HepG2 (cell line): ENCODE measurements at regions not wholly inside any gene's neighbourhood (a gene's known extent, or its start where the extent isn't known, plus 50 kb on each side); places are given as distances from the start of the nearest gene placed in this dataset.

ENCODE experiments used
- EED ChIP-seq: sonication (generic); formaldehyde crosslinking; IDR thresholded peaks from 2 replicates; pipeline ENCODE4 v1.5.0; 2020; ENCODE audit warnings: mild to moderate bottlenecking, missing genetic modification reagents
- HINFP ChIP-seq: sonication (generic); formaldehyde crosslinking; IDR thresholded peaks from 2 replicates; pipeline ENCODE4 v1.4.0; 2020; ENCODE audit warnings: low read depth, mild to moderate bottlenecking, missing genetic modification reagents
- IRF9 ChIP-seq: sonication (generic); formaldehyde crosslinking; IDR thresholded peaks from 2 replicates; pipeline ENCODE4 v1.8.0; 2022; ENCODE audit warnings: missing genetic modification reagents, mild to moderate bottlenecking, borderline replicate concordance
- JARID2 ChIP-seq: sonication (generic); formaldehyde crosslinking; IDR thresholded peaks from 2 replicates; pipeline ENCODE4 v1.8.1; 2023; ENCODE audit warnings: missing genetic modification reagents, inconsistent platforms; ENCODE audit not compliant: insufficient replicate concordance
- NR2F2 ChIP-seq: IDR thresholded peaks from 2 replicates; pipeline ENCODE4 v1.6.1; 2012; ENCODE audit warnings: low read depth, inconsistent platforms, borderline replicate concordance
- SETDB1 ChIP-seq: sonication (generic); formaldehyde crosslinking; IDR thresholded peaks from 2 replicates; pipeline ENCODE4 v1.5.1; 2020; ENCODE audit warnings: missing genetic modification reagents, mild to moderate bottlenecking, borderline replicate concordance
- SUZ12 ChIP-seq: fragments of 150-350 bp; IDR thresholded peaks from 2 replicates; pipeline ENCODE4 v1.6.1; 2014; ENCODE audit warnings: low read depth, low read length
- TBX3 ChIP-seq: fragments of 450-650 bp; IDR thresholded peaks from 2 replicates; pipeline ENCODE4 v1.6.1; 2017; ENCODE audit warnings: antibody characterized with exemption, mild to moderate bottlenecking, inconsistent platforms, borderline replicate concordance
- TGIF2 ChIP-seq: IDR thresholded peaks from 2 replicates; pipeline ENCODE4 v1.6.1; 2016; ENCODE audit warnings: control low read depth, missing compliant biosample characterization
- YEATS2 ChIP-seq: sonication (generic); formaldehyde crosslinking; IDR thresholded peaks from 2 replicates; pipeline ENCODE4 v1.4.0; 2020; ENCODE audit warnings: missing genetic modification reagents, borderline replicate concordance
- ZNF12 ChIP-seq: sonication (generic); formaldehyde crosslinking; IDR thresholded peaks from 2 replicates; pipeline ENCODE4 v1.5.0; 2020; ENCODE audit warnings: missing genetic modification reagents
- ZNF264 ChIP-seq: sonication (generic); formaldehyde crosslinking; IDR thresholded peaks from 2 replicates; pipeline ENCODE4 v1.4.0; 2020; ENCODE audit warnings: missing genetic modification reagents
- ZNF367 ChIP-seq: sonication (generic); formaldehyde crosslinking; IDR thresholded peaks from 2 replicates; pipeline ENCODE4 v1.4.0; 2020; ENCODE audit warnings: missing genetic modification reagents, borderline replicate concordance
- ZNF562 ChIP-seq: sonication (generic); formaldehyde crosslinking; IDR thresholded peaks from 2 replicates; pipeline ENCODE4 v1.8.0; 2022; ENCODE audit warnings: missing genetic modification reagents, borderline replicate concordance
- ZNF749 ChIP-seq: sonication (generic); formaldehyde crosslinking; IDR thresholded peaks from 2 replicates; pipeline ENCODE4 v1.8.0; 2022; ENCODE audit warnings: mild to moderate bottlenecking, missing genetic modification reagents, moderate library complexity, borderline replicate concordance
- ZNF761 ChIP-seq: sonication (generic); formaldehyde crosslinking; conservative IDR thresholded peaks from 2 replicates; pipeline ENCODE4 v1.4.0; 2020; ENCODE audit warnings: mild to moderate bottlenecking, missing genetic modification reagents
- ZSCAN30 ChIP-seq: sonication (generic); formaldehyde crosslinking; IDR thresholded peaks from 2 replicates; pipeline ENCODE4 v1.5.0; 2020; ENCODE audit warnings: mild to moderate bottlenecking, missing genetic modification reagents
- TF ChIP-seq, protein P1 (sequence below): sonication (generic); formaldehyde crosslinking; IDR thresholded peaks from 2 replicates; pipeline ENCODE4 v1.4.0; 2020; ENCODE audit warnings: missing genetic modification reagents, mild to moderate bottlenecking, borderline replicate concordance
- TF ChIP-seq, protein P2 (sequence below): sonication (generic); formaldehyde crosslinking; IDR thresholded peaks from 2 replicates; pipeline ENCODE4 v1.8.1; 2023; ENCODE audit warnings: mild to moderate bottlenecking, missing genetic modification reagents
- TF ChIP-seq, protein P3 (sequence below): IDR thresholded peaks from 2 replicates; pipeline ENCODE4 v1.6.1; 2018; ENCODE audit warnings: missing genetic modification reagents, mild to moderate bottlenecking, missing compliant biosample characterization

DNA sequence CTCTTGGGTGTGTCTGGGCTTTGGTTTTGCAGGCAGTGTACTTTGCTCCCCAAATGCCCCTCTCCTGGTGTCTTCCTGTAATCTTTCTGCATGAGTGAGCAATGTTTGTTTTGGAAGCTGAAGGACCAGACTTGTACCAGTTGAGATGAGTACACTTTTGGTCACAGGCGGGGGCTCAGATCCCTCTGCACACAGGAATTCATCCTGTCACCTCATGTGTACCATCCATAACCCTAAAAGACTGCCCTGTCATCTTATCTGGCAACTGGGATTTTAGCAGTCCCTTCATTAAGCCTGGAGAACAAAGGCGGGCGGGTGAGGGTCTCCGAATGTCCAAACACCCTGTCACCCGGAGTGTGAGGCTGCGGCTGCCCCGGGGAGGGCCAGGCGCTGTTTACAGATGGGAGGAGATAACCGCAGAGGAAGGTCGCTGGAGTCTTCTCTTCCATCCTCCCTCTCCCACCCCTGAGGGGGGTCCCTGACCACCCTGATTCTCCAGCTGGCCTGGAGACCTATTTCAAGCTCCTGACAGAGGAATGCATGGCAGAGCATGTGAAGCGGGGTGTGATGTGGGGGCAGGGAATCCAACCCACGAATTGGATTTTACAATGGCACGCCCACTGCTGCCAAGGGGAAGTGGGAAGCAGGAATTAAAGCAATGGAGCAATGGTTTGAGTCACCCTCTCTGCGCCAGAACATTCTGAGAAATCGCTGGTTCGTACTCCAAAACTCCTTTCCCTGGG is 158.2 kb upstream of the MYCN start (continued):
- TF ChIP-seq JARID2 (no peak), ZSCAN30 (CRISPR knock-in tag) (no peak), NR2F2 (peak; percentile 44; the same call in 1 of the 2 replicates), SUZ12 (no peak), ZNF12 (CRISPR knock-in tag) (no peak), TGIF2 (CRISPR knock-in tag) (no peak), ZNF761 (CRISPR knock-in tag) (no peak), ZNF562 (no peak), EED (no peak), YEATS2 (CRISPR knock-in tag) (no peak), ZNF264 (CRISPR knock-in tag) (no peak), ZNF749 (CRISPR knock-in tag) (0 out of 2 replicates have a peak, but pooled peaks have one; percentile 63), IRF9 (no peak), ZNF367 (no peak), SETDB1 (CRISPR knock-in tag) (no peak), HINFP (CRISPR knock-in tag) (no peak), TBX3 (no peak)
- TF ChIP-seq, protein P1, sequence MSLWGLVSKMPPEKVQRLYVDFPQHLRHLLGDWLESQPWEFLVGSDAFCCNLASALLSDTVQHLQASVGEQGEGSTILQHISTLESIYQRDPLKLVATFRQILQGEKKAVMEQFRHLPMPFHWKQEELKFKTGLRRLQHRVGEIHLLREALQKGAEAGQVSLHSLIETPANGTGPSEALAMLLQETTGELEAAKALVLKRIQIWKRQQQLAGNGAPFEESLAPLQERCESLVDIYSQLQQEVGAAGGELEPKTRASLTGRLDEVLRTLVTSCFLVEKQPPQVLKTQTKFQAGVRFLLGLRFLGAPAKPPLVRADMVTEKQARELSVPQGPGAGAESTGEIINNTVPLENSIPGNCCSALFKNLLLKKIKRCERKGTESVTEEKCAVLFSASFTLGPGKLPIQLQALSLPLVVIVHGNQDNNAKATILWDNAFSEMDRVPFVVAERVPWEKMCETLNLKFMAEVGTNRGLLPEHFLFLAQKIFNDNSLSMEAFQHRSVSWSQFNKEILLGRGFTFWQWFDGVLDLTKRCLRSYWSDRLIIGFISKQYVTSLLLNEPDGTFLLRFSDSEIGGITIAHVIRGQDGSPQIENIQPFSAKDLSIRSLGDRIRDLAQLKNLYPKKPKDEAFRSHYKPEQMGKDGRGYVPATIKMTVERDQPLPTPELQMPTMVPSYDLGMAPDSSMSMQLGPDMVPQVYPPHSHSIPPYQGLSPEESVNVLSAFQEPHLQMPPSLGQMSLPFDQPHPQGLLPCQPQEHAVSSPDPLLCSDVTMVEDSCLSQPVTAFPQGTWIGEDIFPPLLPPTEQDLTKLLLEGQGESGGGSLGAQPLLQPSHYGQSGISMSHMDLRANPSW (CRISPR knock-in tag) = no peak
- TF ChIP-seq, protein P2, sequence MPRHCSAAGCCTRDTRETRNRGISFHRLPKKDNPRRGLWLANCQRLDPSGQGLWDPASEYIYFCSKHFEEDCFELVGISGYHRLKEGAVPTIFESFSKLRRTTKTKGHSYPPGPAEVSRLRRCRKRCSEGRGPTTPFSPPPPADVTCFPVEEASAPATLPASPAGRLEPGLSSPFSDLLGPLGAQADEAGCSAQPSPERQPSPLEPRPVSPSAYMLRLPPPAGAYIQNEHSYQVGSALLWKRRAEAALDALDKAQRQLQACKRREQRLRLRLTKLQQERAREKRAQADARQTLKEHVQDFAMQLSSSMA = no peak
- TF ChIP-seq, protein P3, sequence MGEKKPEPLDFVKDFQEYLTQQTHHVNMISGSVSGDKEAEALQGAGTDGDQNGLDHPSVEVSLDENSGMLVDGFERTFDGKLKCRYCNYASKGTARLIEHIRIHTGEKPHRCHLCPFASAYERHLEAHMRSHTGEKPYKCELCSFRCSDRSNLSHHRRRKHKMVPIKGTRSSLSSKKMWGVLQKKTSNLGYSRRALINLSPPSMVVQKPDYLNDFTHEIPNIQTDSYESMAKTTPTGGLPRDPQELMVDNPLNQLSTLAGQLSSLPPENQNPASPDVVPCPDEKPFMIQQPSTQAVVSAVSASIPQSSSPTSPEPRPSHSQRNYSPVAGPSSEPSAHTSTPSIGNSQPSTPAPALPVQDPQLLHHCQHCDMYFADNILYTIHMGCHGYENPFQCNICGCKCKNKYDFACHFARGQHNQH (CRISPR knock-in tag) = no peak
